Smooth muscle cell (in vitro differentiated cells): ENCODE measurements at regions not wholly inside any gene's neighbourhood (a gene's known extent, or its start where the extent isn't known, plus 50 kb on each side); places are given as distances from the start of the nearest gene placed in this dataset.
A peak's percentile ranks its signal among the peaks of the same experiment; 100 is the strongest.

Source experiments
- DNase-seq: peaks from one replicate; lab custom pipeline; 2025; ENCODE audit not compliant: unreplicated experiment; lab: John Stamatoyannopoulos, UW
- H2AFZ ChIP-seq: fragments of 200-600 bp; sonication (generic); 2 replicates; pipeline ENCODE4 v1.6.0; 2016; ENCODE audit warnings: antibody characterized with exemption, low read depth, mild to moderate bottlenecking
- H3F3A ChIP-seq: fragments of 200-600 bp; sonication (generic); 2 replicates; pipeline ENCODE4 v1.6.0; 2017; ENCODE audit warnings: antibody characterized with exemption, low read depth
- H3K27ac ChIP-seq: fragments of 200-600 bp; sonication (generic); 2 replicates; pipeline ENCODE4 v1.5.1; 2016; ENCODE audit warnings: low read depth, mild to moderate bottlenecking
- H3K27me3 ChIP-seq: fragments of 200-600 bp; sonication (generic); 2 replicates; pipeline ENCODE4 v1.6.1; 2016; ENCODE audit warnings: low read depth, mild to moderate bottlenecking
- H3K36me3 ChIP-seq: fragments of 200-600 bp; sonication (generic); 2 replicates; pipeline ENCODE4 v1.5.1; 2016; ENCODE audit warnings: low read depth
- H3K4me1 ChIP-seq: fragments of 200-600 bp; sonication (generic); 2 replicates; pipeline ENCODE4 v1.5.1; 2016; ENCODE audit warnings: low read depth
- H3K4me2 ChIP-seq: fragments of 200-600 bp; sonication (generic); 2 replicates; pipeline ENCODE4 v1.6.0; 2016; ENCODE audit warnings: mild to moderate bottlenecking
- H3K4me3 ChIP-seq: fragments of 200-600 bp; sonication (generic); 2 replicates; pipeline ENCODE4 v1.5.1; 2016; ENCODE audit warnings: mild to moderate bottlenecking
- H3K79me2 ChIP-seq: fragments of 200-600 bp; sonication (generic); 2 replicates; pipeline ENCODE4 v1.6.0; 2016; ENCODE audit warnings: low read depth, mild to moderate bottlenecking
- H3K9ac ChIP-seq: fragments of 200-600 bp; sonication (generic); 2 replicates; pipeline ENCODE4 v1.6.0; 2016; ENCODE audit warnings: low read depth
- H3K9me3 ChIP-seq: fragments of 200-600 bp; sonication (generic); replicated peaks from 2 replicates; pipeline ENCODE4 v1.5.1; 2016; ENCODE audit warnings: low read depth
- H4K20me1 ChIP-seq: fragments of 200-600 bp; sonication (generic); 2 replicates; pipeline ENCODE4 v1.6.0; 2016; ENCODE audit warnings: low read depth
- WGBS: methylation state at CpG from one replicate; pipeline ENCODE4 v1.1.7; 2016; ENCODE audit warnings: low lambda C conversion rate; 5-methylcytosine and 5-hydroxymethylcytosine counted together
- TF ChIP-seq, protein P1 (sequence below): fragments of 200-600 bp; sonication (generic); IDR thresholded peaks from 2 replicates; pipeline ENCODE4 v1.5.1; 2017; ENCODE audit warnings: borderline replicate concordance, mild to moderate bottlenecking, antibody characterized with exemption; ENCODE audit not compliant: insufficient read depth, poor library complexity, severe bottlenecking

DNA sequence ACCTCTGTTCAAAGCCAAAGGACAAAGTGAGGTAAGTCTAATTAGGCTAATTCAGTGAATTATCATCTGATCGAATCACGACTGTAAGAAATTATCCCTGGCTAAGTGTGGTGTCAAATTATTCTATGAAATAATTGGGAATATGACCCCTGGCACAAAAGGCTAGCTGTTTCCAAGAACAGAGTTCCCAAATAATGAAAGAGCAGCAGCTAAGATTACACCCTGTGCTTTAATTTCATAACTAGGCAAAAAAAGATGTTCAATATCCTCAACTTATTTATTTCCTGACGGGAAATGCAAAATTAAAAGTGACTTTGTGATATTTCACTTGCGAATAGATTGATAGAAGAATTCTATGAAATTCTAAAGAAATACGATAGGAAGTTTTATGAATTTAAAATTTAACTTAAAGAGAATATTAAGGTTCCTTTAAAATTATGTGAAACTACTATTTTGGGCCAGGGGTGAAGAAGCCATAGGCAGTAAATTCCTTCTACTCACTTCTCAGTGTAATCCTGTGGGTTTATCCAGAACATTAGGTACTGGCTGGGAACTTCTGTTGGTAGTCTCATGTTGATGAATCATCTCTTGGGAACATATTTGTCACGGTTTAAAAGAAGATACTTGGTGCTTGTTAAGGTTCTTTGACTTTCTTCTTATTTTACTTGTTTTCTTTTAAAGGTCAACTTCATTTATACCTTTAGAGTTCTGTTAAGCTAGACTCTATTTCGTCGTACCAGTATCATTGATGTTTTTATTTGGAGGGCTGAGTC lies 148.5 kb downstream of the POLR1F start:
- Histone ChIP-seq H3K27me3 (no peaks in the 10 kb centered on the region), H3K4me3 (peak overlapping the region; percentile 14), H2AFZ (no peak overlapping the region), H3K79me2 (no peaks in the 10 kb centered on the region), H3K36me3 (no peaks in the 10 kb centered on the region), H4K20me1 (no peaks in the 10 kb centered on the region), H3K27ac (peak overlapping the region; percentile 97), H3K4me1 (peaks cover 17% of the 10 kb centered on the region), H3K9me3 (no peaks in the 10 kb centered on the region), H3K4me2 (peak overlapping the region; percentile 75), H3F3A (no peaks in the 10 kb centered on the region), H3K9ac (peak overlapping the region; percentile 81)
- TF ChIP-seq, protein P1, sequence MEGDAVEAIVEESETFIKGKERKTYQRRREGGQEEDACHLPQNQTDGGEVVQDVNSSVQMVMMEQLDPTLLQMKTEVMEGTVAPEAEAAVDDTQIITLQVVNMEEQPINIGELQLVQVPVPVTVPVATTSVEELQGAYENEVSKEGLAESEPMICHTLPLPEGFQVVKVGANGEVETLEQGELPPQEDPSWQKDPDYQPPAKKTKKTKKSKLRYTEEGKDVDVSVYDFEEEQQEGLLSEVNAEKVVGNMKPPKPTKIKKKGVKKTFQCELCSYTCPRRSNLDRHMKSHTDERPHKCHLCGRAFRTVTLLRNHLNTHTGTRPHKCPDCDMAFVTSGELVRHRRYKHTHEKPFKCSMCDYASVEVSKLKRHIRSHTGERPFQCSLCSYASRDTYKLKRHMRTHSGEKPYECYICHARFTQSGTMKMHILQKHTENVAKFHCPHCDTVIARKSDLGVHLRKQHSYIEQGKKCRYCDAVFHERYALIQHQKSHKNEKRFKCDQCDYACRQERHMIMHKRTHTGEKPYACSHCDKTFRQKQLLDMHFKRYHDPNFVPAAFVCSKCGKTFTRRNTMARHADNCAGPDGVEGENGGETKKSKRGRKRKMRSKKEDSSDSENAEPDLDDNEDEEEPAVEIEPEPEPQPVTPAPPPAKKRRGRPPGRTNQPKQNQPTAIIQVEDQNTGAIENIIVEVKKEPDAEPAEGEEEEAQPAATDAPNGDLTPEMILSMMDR, result no peak
- no peak for DNase-seq
- 50% methylated on average over 8 of the region's 8 CpGs for WGBS

DNA sequence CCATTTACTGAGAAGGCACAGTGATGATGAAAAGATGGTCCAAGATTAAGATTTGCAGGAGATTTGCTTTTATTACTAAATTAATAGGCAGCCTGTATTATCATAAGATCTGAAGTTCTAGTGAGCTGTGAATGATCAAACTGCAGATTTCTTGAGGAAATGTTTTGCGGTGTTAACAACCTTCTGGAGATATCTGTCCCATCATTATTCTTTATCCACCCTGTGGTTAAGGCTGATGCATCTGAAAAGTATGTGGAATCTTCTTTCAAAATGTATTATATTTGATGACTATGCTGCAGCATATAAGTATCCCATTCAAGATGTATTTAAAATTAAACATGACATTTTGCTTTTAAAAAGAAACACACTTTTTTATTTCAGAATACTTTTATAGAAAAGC lies 150.3 kb downstream of the POLR1F start:
- peak overlapping the region; percentile 42 for H3K4me2 ChIP-seq
- H3F3A ChIP-seq, result no peaks in the 10 kb centered on the region
- no peaks in the 10 kb centered on the region for H3K9me3 ChIP-seq
- H3K27ac ChIP-seq, result peak overlapping the region; percentile 97
- 18% methylated on average over 1 of the region's 1 CpG for WGBS
- H3K9ac ChIP-seq, result peak overlapping the region; percentile 7
- H2AFZ ChIP-seq, result no peak overlapping the region
- TF ChIP-seq, protein P1, result no peak
- H3K36me3 ChIP-seq, result no peaks in the 10 kb centered on the region
- no peak for DNase-seq
- peaks cover 17% of the 10 kb centered on the region for H3K4me1 ChIP-seq
- H3K79me2 ChIP-seq, result no peaks in the 10 kb centered on the region
- no peak overlapping the region for H3K4me3 ChIP-seq
- no peaks in the 10 kb centered on the region for H3K27me3 ChIP-seq
- H4K20me1 ChIP-seq, result no peaks in the 10 kb centered on the region

DNA sequence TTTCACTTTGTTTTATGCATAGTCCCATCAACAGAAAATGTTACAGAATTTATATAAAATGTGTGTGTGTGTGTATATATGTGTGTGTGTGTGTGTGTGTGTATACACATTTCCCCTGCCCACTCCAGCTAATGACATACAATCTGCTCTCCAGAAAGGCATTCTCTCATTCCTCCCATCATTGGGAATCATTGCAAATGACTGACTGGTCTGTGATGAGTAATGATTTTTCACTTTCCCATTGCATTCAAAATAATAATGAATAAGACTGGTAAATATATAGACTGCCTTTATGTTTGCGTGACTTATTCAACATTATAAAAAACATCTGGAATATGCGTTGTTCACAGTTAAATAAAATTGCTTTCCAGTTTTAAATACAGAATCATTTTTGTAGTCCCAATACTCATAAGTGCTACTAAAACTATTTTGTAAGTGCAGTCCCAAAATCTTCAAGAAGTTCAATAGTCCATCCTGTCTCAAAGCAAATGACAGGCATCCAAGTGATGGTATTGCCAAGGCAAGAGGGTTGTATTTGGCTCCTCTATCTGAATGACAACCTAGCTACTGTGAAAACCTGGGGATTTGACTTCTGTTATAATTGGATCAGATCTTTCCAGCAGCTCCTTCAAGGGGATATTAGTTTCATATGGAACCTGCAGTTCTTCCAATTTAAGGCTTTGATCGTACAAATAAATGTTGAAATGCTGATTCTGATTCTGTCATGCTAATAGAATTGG lies 150.9 kb downstream of the POLR1F start:
- no peaks in the 10 kb centered on the region for H3F3A ChIP-seq
- no peak overlapping the region for H2AFZ ChIP-seq
- H3K4me2 ChIP-seq, result peak overlapping the region; percentile 42
- no peaks in the 10 kb centered on the region for H3K9me3 ChIP-seq
- peaks cover 17% of the 10 kb centered on the region for H3K4me1 ChIP-seq
- no peak for DNase-seq
- no peaks in the 10 kb centered on the region for H4K20me1 ChIP-seq
- no peaks in the 10 kb centered on the region for H3K36me3 ChIP-seq
- H3K79me2 ChIP-seq, result no peaks in the 10 kb centered on the region
- no peaks in the 10 kb centered on the region for H3K27me3 ChIP-seq
- TF ChIP-seq, protein P1, result no peak
- H3K27ac ChIP-seq, result peak overlapping the region; percentile 97
- H3K4me3 ChIP-seq, result no peak overlapping the region
- H3K9ac ChIP-seq, result no peak overlapping the region
- WGBS, result 94% methylated on average over 3 of the region's 3 CpGs
